DMS79 (cell line): ENCODE measurements at regions not wholly inside any gene's neighbourhood (a gene's known extent, or its start where the extent isn't known, plus 50 kb on each side); places are given as distances from the start of the nearest gene placed in this dataset.

ENCODE experiments used
- DNase-seq: peaks from one replicate; lab custom pipeline; 2025; lab: John Stamatoyannopoulos, UW

DNA sequence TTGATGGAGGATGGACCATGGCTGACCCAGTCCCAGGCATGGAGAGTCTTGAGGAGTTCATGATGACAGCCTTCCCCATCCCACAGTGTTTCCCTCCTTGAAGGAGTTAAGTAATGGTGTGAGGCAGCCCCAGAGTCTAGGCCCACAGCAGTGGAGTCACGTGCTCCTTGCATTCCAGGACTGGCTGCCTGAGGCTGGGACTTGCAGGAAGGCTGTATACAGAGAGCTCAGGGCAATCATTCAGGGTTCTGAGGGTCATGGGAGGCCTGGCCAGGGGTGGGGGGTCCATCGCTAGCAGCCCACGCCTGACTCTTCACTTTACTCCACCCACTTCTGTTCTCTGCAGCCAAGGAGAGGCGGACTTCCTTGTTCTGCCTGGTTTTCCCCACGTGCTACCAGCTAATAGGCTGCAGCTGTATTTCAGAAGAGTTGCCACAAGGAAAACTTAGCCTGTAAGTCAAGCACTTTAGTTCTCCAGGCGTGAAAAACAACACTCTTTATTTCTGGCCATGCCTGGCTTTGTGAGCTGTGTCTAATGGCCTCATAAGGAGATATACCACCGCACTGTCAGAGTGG, 272.5 kb downstream of the DHX35 start:
- DNase-seq = no peak

GRCh38 chr20:39233755-39234154, 271.6 kb downstream of the DHX35 start:
- DNase-seq = no peak

DNA sequence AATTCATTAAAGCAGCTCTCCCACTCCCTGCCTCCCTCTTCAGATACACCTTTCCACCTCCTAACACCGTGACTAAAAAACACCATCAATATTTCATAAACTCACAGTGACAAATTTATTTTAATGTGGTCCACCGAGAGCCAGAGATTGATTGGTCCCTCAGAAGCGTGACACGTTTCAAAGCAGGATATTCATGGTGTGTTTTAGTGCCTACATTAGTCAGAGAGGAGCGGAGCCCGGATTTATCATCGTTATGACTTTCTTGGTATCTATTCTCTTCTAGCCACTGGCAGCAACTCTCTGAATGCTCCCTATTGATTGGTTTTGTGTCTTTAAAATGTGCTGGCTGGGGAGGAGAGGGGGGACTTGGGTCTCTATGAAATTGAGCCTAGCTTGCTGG, 265.3 kb downstream of the DHX35 start:
- DNase-seq = no peak

GRCh38 chr20:39225978-39226377, 263.8 kb downstream of the DHX35 start:
- DNase-seq = no peak

- DNase-seq = no peak
Observed at GRCh38 chr20:39225536-39225935, 263.4 kb downstream of the DHX35 start.

DNA sequence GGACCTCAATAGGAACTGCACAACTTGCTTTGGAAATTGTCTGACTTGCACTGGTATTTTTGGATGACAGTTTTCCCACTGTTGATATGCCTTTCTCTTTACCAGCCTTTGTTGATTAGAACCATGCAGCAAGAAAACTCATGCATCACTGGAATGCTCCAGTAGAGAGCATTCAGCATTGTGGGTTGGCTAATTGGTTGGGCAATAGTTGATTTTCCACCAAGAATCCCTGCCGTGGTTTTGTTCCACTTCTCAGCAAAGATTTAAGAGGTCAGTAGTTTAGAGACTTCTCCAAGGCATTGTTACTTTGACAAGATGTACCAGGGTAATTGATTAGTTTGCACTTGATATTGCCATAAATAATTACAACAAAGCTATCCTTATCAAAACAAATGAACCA, 260.0 kb downstream of the DHX35 start:
- no peak for DNase-seq

GRCh38 chr20:39216195-39216594, 254.1 kb downstream of the DHX35 start:
- DNase-seq = no peak

DNA sequence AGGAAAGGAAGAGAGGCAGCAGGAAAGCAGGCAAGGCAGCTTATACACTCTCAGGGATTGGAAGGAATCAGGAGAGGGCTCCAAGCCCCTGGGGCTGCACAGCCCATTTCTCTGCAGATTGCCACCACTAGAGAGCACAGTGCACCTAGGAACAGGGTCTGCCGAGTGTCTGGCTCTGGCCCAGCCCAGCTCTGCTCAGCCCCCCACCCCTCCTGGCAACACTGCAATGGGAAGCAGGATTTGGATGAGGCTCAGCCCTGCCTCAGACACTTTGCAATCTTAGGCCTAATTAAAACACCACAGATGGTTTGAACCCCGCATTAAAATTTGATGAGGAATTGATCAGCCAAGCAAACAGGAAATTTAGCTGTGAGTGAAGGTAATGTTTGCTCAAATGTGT, 252.7 kb downstream of the DHX35 start:
- DNase-seq = no peak

GRCh38 chr20:39213476-39214145, 251.5 kb downstream of the DHX35 start:
- DNase-seq = no peak

- DNase-seq = no peak
Observed at GRCh38 chr20:39211060-39211748, 249.1 kb downstream of the DHX35 start.

DNA sequence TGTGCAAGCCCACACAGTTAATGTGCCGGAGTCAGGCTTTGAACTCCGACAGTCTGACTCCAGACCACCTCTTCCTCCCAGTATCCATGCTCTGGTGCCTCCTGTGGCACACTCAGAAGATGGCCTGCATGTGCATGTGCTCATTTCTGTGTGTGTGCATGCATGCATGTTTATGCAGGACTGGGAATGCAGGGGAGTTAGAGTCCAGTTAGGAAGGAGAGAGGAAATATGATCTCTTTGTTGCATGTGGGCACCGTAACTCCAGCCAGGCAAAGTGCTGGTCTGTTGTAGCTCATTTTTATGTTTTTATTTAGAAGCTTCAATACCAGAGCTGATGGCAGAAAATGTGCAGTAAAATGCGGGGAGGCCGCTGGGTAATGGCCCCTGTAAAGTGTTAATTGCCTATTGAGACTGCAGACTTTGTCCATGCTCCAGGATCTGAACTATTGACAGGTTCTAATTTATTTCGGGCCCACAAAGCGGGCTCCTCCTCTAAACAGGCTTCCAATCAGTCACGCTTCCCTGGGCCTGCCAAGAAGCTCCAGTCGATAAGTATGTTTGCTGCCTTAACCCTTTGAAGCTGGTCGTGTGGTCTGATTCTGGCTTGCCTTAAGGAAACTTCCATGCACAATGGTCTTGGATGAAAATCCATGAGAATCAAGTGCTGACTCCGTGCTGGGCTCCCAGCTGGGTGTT, 248.3 kb downstream of the DHX35 start:
- no peak for DNase-seq

- no peak for DNase-seq
Observed at GRCh38 chr20:39206899-39207564, 244.9 kb downstream of the DHX35 start.

DNA sequence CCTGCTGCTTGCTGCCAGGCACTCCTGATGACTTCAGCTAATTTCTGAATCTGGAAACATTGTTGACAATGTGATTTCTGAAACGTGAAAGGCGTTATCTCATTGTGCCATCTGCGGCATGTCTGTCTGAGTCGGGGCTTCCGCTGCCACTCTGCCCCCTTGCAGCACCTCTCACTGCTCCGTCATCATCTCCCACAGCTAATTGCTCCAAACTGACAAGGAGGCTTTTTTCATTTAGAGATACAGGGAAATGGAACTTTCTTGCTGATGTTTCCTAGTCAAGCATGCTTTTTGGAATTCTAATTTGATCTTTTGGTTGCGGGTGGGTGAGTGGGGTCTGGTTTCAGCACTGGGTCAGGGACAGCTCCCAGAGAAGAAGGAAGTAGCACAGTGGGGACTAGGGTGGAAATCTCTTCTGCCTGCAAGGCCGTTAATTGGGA, 233.5 kb downstream of the DHX35 start:
- DNase-seq = no peak

DNA sequence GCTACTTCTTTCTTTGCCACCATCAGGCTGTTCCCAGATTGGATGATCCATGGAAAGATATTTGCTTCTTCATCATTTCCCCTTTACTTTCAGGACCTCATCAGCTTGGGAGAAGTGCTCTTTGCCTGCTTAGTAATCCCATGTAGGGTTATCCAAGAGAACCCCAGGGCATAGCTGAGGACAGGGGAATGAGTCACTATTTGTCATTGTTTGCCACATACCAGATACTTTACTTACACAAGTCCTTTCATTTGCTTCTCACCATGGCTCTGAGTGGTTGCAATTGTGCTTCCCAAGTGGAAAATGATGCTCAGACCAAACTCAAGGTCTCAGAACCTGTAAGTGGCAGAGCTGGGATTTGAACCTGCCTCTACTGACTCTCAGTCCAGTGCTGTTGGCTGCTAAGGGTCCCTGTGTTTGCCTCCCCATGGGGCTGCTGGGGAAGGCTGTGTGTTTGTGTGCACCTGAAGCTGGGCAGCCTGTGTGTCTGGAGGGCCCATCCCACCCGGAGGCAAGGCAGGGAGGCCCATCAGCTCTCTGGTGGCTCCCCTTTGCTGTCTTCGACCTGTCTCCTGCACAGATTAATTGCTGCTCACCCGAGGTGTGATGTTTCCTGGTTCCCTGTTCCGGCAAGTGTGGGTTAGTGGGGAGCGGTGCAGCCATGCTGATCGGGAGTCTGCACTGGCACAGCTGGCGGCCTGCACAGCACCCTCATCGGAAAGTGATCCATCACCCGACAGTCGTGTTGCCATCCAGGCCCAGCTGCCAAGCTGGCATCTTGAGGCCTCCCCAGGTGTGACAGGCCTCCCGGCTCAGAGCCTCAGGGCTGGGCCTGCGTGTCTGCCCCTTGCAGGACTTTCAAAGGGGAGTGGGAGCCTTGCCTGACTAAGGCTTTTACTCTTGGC, 228.8 kb downstream of the DHX35 start:
- no peak for DNase-seq

DNA sequence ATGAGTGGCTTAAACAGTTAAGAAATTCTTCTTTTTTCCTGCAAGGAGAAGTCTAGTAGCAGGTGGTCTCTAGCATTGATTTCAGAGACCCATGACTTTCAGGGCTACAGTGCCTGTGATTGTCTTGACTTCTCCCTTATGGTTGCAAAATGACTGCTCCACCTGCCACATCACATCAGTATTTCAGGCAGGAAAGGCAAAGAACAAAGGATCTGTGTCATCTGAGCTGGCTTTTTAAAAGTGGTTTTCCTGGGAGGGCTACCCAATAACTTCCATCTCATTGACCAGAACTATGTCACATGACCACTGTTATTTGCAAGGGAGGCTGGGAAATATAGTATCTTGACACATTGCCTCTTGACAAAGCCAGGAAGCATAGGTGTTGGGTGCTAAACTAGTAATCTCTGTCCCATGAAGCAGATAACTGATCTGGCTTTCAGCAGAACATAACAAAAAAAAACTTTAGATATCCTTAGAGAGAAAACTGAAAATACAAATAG, 226.2 kb downstream of the DHX35 start:
- DNase-seq = no peak

DNA sequence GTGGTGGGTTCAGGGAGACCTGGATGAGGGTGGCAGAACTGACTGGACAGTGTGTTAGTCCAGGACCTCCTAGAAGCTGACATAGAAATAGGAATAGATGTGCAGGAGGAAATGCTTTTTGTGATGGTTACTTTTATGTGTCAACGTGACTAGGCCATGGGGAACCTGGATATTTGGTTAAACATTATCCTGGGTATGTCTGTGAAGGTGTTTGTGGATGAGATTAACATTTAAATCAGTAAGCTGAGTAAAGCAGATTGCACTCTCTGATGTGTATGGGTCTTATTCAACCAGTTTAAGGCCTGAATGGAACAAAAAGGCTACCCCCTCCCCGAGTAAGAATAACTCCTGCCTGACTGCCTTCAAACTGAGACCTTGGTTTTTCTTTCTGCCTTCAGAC, 219.3 kb downstream of the DHX35 start:
- no peak for DNase-seq

GRCh38 chr20:39176457-39176856, 214.3 kb downstream of the DHX35 start:
- no peak for DNase-seq

- DNase-seq = no peak
Observed at GRCh38 chr20:39170896-39171463, 208.8 kb downstream of the DHX35 start.

DNA sequence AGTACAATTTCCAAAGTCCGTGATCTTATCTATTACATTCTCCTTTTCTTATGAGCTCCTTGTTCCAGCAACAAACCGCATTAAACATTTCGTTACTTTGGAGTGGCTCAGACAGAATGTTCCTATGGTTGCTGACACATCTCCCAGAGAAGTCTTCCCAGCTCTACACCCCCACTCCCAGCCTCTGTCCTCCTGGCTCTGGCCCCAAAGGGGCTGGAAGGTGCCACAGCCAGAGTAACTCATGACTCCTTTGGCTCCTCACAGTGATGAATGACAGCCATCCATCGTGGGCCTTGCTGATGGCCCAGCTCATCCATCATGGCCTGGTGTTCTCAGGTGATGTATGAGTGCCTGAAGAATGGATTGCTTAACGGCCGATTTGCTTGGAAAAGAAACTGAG, 203.0 kb downstream of the DHX35 start:
- DNase-seq = no peak

- no peak for DNase-seq
Observed at GRCh38 chr20:39164642-39165041, 202.5 kb downstream of the DHX35 start.

DNA sequence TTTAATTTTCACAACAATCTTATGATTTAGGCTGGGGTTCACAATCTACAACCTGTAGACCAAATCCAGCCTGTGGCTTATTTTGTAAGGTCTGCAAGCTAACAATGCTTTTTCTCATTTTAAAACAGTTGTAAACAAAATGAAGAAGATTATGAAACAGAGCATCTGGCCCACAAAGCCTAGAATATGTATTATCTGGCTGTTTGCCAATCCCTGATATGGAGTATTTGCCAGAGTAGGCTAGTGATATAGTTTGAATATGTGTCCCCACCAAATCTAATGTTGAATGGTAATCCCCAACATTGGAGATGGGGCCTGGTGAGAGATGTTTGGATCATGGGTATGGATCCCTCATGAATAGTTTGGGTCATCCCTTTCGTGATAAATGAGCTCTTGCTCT, 201.8 kb downstream of the DHX35 start:
- no peak for DNase-seq
